HepG2 (cell line): ENCODE measurements at regions not wholly inside any gene's neighbourhood (a gene's known extent, or its start where the extent isn't known, plus 50 kb on each side); places are given as distances from the start of the nearest gene placed in this dataset.

Source experiments
- ATAC-seq: fragments of 200-7000 bp; cut with Tn5 transposase; 3 replicates; pipeline ENCODE4 v1.9.1; 2020; ENCODE audit warnings: mild to moderate bottlenecking, moderate library complexity
- BruUV-seq: library from RNA; stranded (reverse); fragments of 400-500 nt; replicated peaks from 2 replicates; lab custom pipeline; 2021; lab: Mats Ljungman, UMichigan
- CTCF ChIA-PET: fragments of 300-600 bp; formaldehyde crosslinking; extraction: SDS; loops from one replicate; lab custom pipeline; 2021; ENCODE audit warnings: low total read pairs, inconsistent platforms, low intra/inter-chr PET ratio; lab: Yijun Ruan, JAX
- POLR2A ChIA-PET: fragments of 350-600 bp; sonication (Branson Sonifier 250); formaldehyde crosslinking; loops from one replicate; lab custom pipeline; 2020; ENCODE audit warnings: antibody characterized with exemption, inconsistent platforms; lab: Yijun Ruan, JAX
- DNase-seq: peaks from one replicate; pipeline ENCODE4 v3.0.0-alpha.2; 2015; ENCODE audit warnings: low spot score
- FAIRE-seq: peaks from 3 replicates; lab custom pipeline; 2011; peaks lifted over from hg19 to GRCh38; lab: Jason Lieb, UNC
- H2AFZ ChIP-seq: one replicate; pipeline ENCODE4 v1.6.1; 2011; ENCODE audit warnings: low read length, inconsistent platforms
- H3K27ac ChIP-seq: fragments of 300-600 bp; 3 replicates; pipeline ENCODE4 v1.8.0; 2011; ENCODE audit warnings: mixed run types, mild to moderate bottlenecking, mixed read lengths, low read length, inconsistent platforms; ENCODE audit not compliant: insufficient read depth; ENCODE audit errors: extremely low read length
- H3K27me3 ChIP-seq, 2 experiments: fragments of 200-600 bp in 1 of 2; 2 replicates in 1 of 2; 3 replicates in 1 of 2; pipeline versions ENCODE4 v1.6.0 to v1.8.0; 2011; ENCODE audit warnings: low read length in 2 of 2, mild to moderate bottlenecking in 2 of 2, moderate library complexity in 2 of 2, inconsistent platforms in 1 of 2; ENCODE audit not compliant: insufficient read depth in 2 of 2, control insufficient read depth in 1 of 2
- H3K36me3 ChIP-seq, 2 experiments: fragments of 200-600 bp in 1 of 2; replicated peaks in 1 of 2; 2 replicates in 1 of 2; 3 replicates in 1 of 2; pipeline versions ENCODE4 v1.5.1 to v1.8.0; 2011; ENCODE audit warnings: low read length in 2 of 2, inconsistent platforms in 1 of 2; ENCODE audit not compliant: insufficient read depth in 2 of 2, control insufficient read depth in 1 of 2
- H3K4me1 ChIP-seq: 2 replicates; pipeline ENCODE4 v1.5.1; 2012; ENCODE audit warnings: low read length, inconsistent platforms; ENCODE audit not compliant: insufficient read depth
- H3K4me2 ChIP-seq: 2 replicates; pipeline ENCODE4 v1.6.0; 2011; ENCODE audit warnings: low read depth, low read length, inconsistent platforms
- H3K4me3 ChIP-seq, 3 experiments: fragments of 200-600 bp in 1 of 3; sonication (generic), shearing (Covaris generic) in 1 of 3; replicated peaks in 1 of 3; 2 replicates each; pipeline ENCODE4 v1.5.1; 2011 to 2016; ENCODE audit warnings: low read length in 3 of 3, inconsistent platforms in 2 of 3, low read depth in 2 of 3, mild to moderate bottlenecking in 2 of 3, control low read depth in 1 of 3, mixed read lengths in 1 of 3; ENCODE audit not compliant: insufficient read depth in 1 of 3
- H3K79me2 ChIP-seq: one replicate; pipeline ENCODE4 v1.6.1; 2011; ENCODE audit warnings: low read length, inconsistent platforms; ENCODE audit not compliant: insufficient read depth
- H3K9ac ChIP-seq: 2 replicates; pipeline ENCODE4 v1.6.0; 2011; ENCODE audit warnings: mild to moderate bottlenecking, low read depth, low read length, inconsistent platforms; ENCODE audit not compliant: insufficient read depth
- H3K9me3 ChIP-seq: 2 replicates; pipeline ENCODE4 v1.5.1; 2012; ENCODE audit warnings: mild to moderate bottlenecking, low read length
- H4K20me1 ChIP-seq: 2 replicates; pipeline ENCODE4 v1.6.0; 2011; ENCODE audit warnings: inconsistent platforms, mild to moderate bottlenecking, low read length, moderate library complexity; ENCODE audit not compliant: insufficient read depth
- RXRB ChIP-seq: IDR thresholded peaks from 2 replicates; pipeline ENCODE4 v1.6.1; 2016; ENCODE audit warnings: borderline replicate concordance, missing genetic modification reagents, missing compliant biosample characterization
- SNAPC2 ChIP-seq: sonication (generic); formaldehyde crosslinking; IDR thresholded peaks from 2 replicates; pipeline ENCODE4 v1.8.1; 2022; ENCODE audit warnings: mild to moderate bottlenecking, missing genetic modification reagents
- ZNF547 ChIP-seq: sonication (generic); formaldehyde crosslinking; IDR thresholded peaks from 2 replicates; pipeline ENCODE4 v1.5.1; 2020; ENCODE audit warnings: mild to moderate bottlenecking, missing genetic modification reagents
- ZNF562 ChIP-seq: sonication (generic); formaldehyde crosslinking; IDR thresholded peaks from 2 replicates; pipeline ENCODE4 v1.8.0; 2022; ENCODE audit warnings: missing genetic modification reagents, borderline replicate concordance
- WGBS: methylation state at CpG from one replicate; pipeline ENCODE4 v1.1.6; 2017; ENCODE audit warnings: low lambda C conversion rate; 5-methylcytosine and 5-hydroxymethylcytosine counted together
- in situ Hi-C: cut with HindIII; loops from 2 replicates; pipeline ENCODE4 v1.10.0; 2017; ENCODE audit warnings: low pct_unique_long_range_greater_than_20kb; ENCODE audit not compliant: extremely low pct_ligation_motif_present
- intact Hi-C: fragments of 100-400 bp; cut with micrococcal nuclease; formaldehyde crosslinking; loops from one replicate; pipeline ENCODE4 v1.10.0; 2022; ENCODE audit not compliant: unreplicated experiment
- TF ChIP-seq, protein P1 (sequence below): sonication (generic); formaldehyde crosslinking; IDR thresholded peaks from 2 replicates; pipeline ENCODE4 v1.5.1; 2020; ENCODE audit warnings: mild to moderate bottlenecking, missing genetic modification reagents, borderline replicate concordance
- TF ChIP-seq, protein P2 (sequence below): sonication (generic); formaldehyde crosslinking; conservative IDR thresholded peaks from 2 replicates; pipeline ENCODE4 v1.8.0; 2022; ENCODE audit warnings: low read depth, missing genetic modification reagents

DNA sequence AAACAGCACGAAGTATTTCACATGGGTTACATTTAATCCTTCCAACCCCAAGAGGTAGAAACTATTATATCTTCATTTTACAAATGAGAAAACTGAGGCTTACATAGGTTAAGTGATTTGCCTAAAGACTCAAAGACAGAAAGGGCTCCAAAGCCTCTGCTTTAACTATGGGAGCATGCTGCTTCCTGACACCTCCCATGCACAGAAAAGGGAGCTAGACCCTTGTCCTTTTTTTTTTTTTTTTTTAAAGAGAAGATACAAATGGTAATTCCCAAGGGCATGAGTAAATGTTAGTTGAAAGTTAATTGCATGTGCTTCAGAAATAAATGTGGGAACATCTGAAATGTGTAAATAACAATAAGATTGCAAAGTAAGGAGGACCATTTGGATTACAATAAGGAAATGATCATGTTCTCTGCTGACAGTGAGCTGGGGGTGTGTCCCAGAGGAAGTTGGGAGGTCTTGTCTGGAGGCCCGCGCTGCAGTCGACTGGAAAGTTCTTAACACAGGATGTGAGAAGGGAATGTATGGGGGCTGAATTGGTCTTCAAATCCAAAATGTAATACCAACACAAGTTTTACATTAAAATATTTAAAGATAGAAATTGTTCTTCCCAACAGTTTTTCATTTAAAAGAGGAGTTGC, 500.3 kb downstream of the KLF12 start:
- FAIRE-seq = no peak
- no peak for TF ChIP-seq ZNF562 (CRISPR knock-in tag)
- TF ChIP-seq, protein P1, sequence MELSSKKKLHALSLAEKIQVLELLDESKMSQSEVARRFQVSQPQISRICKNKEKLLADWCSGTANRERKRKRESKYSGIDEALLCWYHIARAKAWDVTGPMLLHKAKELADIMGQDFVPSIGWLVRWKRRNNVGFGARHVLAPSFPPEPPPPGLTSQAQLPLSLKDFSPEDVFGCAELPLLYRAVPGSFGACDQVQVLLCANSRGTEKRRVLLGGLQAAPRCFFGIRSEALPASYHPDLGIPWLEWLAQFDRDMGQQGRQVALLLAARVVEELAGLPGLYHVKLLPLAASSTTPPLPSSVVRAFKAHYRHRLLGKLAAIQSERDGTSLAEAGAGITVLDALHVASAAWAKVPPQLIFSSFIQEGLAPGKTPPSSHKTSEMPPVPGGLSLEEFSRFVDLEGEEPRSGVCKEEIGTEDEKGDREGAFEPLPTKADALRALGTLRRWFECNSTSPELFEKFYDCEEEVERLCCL (CRISPR knock-in tag) = no peak
- TF ChIP-seq SNAPC2 (CRISPR knock-in tag) = no peak
- TF ChIP-seq ZNF547 (CRISPR knock-in tag) = no peak
- TF ChIP-seq, protein P2, sequence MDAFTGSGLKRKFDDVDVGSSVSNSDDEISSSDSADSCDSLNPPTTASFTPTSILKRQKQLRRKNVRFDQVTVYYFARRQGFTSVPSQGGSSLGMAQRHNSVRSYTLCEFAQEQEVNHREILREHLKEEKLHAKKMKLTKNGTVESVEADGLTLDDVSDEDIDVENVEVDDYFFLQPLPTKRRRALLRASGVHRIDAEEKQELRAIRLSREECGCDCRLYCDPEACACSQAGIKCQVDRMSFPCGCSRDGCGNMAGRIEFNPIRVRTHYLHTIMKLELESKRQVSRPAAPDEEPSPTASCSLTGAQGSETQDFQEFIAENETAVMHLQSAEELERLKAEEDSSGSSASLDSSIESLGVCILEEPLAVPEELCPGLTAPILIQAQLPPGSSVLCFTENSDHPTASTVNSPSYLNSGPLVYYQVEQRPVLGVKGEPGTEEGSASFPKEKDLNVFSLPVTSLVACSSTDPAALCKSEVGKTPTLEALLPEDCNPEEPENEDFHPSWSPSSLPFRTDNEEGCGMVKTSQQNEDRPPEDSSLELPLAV = no peak
- TF ChIP-seq RXRB (CRISPR knock-in tag) = no peak
- intact Hi-C loops (no loop called here), in situ Hi-C loops (no loop called here)
- no peak overlapping the region for H3K4me2 ChIP-seq
- H2AFZ ChIP-seq = no peak overlapping the region
- no peaks in the 10 kb centered on the region for H4K20me1 ChIP-seq
- 45% methylated on average over 4 of the region's 4 CpGs for WGBS
- no peaks in the 10 kb centered on the region for H3K79me2 ChIP-seq
- BruUV-seq = no TSS peak
- POLR2A ChIA-PET = no interaction called here
- no peaks in the 10 kb centered on the region for H3K27me3 ChIP-seq
- no peak for DNase-seq
- H3K9me3 ChIP-seq = no peaks in the 10 kb centered on the region
- no peaks in the 10 kb centered on the region for H3K4me1 ChIP-seq
- no peak overlapping the region for H3K9ac ChIP-seq
- CTCF ChIA-PET = no interaction called here
- H3K4me3 ChIP-seq = no peak overlapping the region
- no peak for ATAC-seq
- H3K27ac ChIP-seq = no peak overlapping the region
- no peaks in the 10 kb centered on the region for H3K36me3 ChIP-seq
